Naive thymus-derived CD4-positive, alpha-beta T cell (primary cell): ENCODE measurements at regions not wholly inside any gene's neighbourhood (a gene's known extent, or its start where the extent isn't known, plus 50 kb on each side); places are given as distances from the start of the nearest gene placed in this dataset.

ENCODE experiments used
- ATAC-seq: fragments of 150-1000 bp; cut with Tn5 transposase; 2 replicates; pipeline ENCODE4 v1.10.0; 2021; ENCODE audit warnings: mild to moderate bottlenecking, moderate library complexity
- CTCF ChIA-PET: fragments of 350-600 bp; sonication (Branson Sonifier 250); formaldehyde crosslinking; loops from one replicate; lab custom pipeline; 2021; ENCODE audit warnings: antibody characterized with exemption; lab: Charles Lee
- POLR2A ChIA-PET: fragments of 350-600 bp; sonication (Branson Sonifier 250); formaldehyde crosslinking; loops from one replicate; lab custom pipeline; 2021; ENCODE audit warnings: antibody characterized with exemption, inconsistent platforms; lab: Charles Lee
- DNase-seq, 9 donors: peaks; one replicate each; pipeline versions ENCODE4 v3.0.0 to v3.0.0-alpha.2; 2020 to 2022; ENCODE audit warnings: mixed read lengths in 1 of 9
- H3K27ac ChIP-seq: one replicate; pipeline ENCODE4 v1.7.0; 2013; ENCODE audit warnings: mild to moderate bottlenecking, low read depth, low read length, moderate library complexity
- H3K27me3 ChIP-seq, 2 donors: one replicate each; pipeline ENCODE4 v1.7.0; 2013; ENCODE audit warnings: low read length in 2 of 2, mild to moderate bottlenecking in 2 of 2, moderate library complexity in 2 of 2; ENCODE audit not compliant: control insufficient read depth in 2 of 2, insufficient read depth in 2 of 2
- H3K36me3 ChIP-seq, 3 experiments: 1 replicate in 2 of 3; 2 replicates in 1 of 3; pipeline ENCODE4 v1.7.0; 2013; ENCODE audit warnings: low read length in 3 of 3, mild to moderate bottlenecking in 3 of 3, moderate library complexity in 1 of 3; ENCODE audit not compliant: insufficient read depth in 3 of 3, control insufficient read depth in 2 of 3
- H3K4me1 ChIP-seq, 2 donors: one replicate each; pipeline ENCODE4 v1.7.0; 2013; ENCODE audit warnings: low read length in 2 of 2, mild to moderate bottlenecking in 2 of 2, moderate library complexity in 1 of 2; ENCODE audit not compliant: control insufficient read depth in 2 of 2, insufficient read depth in 2 of 2
- H3K4me3 ChIP-seq: 2 replicates; pipeline ENCODE4 v1.7.0; 2013; ENCODE audit warnings: mild to moderate bottlenecking, low read length
- H3K9me3 ChIP-seq, 3 experiments: 1 replicate in 2 of 3; 2 replicates in 1 of 3; pipeline ENCODE4 v1.7.0; 2013; ENCODE audit warnings: low read length in 3 of 3; ENCODE audit not compliant: control insufficient read depth in 2 of 3
- H3K27ac Mint-ChIP-seq, 9 donors: one replicate each; pipeline ENCODE4 v1.8.0; 2020 to 2022; ENCODE audit warnings: mixed read lengths in 9 of 9, mild to moderate bottlenecking in 8 of 9, moderate library complexity in 5 of 9, inconsistent platforms in 2 of 9
- H3K27me3 Mint-ChIP-seq, 5 donors: one replicate each; pipeline ENCODE4 v1.8.0; 2021 to 2022; ENCODE audit warnings: mixed read lengths in 5 of 5, mild to moderate bottlenecking in 1 of 5
- H3K36me3 Mint-ChIP-seq, 5 donors: one replicate each; pipeline ENCODE4 v1.8.0; 2020 to 2022; ENCODE audit warnings: mixed read lengths in 5 of 5, mild to moderate bottlenecking in 3 of 5, inconsistent platforms in 1 of 5
- H3K4me1 Mint-ChIP-seq, 7 donors: one replicate each; pipeline ENCODE4 v1.8.0; 2020 to 2022; ENCODE audit warnings: mixed read lengths in 7 of 7, mild to moderate bottlenecking in 3 of 7, inconsistent platforms in 1 of 7
- H3K4me3 Mint-ChIP-seq, 10 donors: one replicate each; pipeline ENCODE4 v1.8.0; 2020 to 2022; ENCODE audit warnings: mild to moderate bottlenecking in 10 of 10, mixed read lengths in 10 of 10, moderate library complexity in 6 of 10, inconsistent platforms in 2 of 10
- H3K9me3 Mint-ChIP-seq, 11 donors: one replicate each; pipeline ENCODE4 v1.8.0; 2020 to 2022; ENCODE audit warnings: mixed read lengths in 11 of 11, mild to moderate bottlenecking in 4 of 11, inconsistent platforms in 1 of 11, moderate library complexity in 1 of 11
- intact Hi-C, 2 donors: fragments of 100-400 bp; cut with micrococcal nuclease; formaldehyde crosslinking; loops; one replicate each; pipeline ENCODE4 v1.15.1; 2023

DNA sequence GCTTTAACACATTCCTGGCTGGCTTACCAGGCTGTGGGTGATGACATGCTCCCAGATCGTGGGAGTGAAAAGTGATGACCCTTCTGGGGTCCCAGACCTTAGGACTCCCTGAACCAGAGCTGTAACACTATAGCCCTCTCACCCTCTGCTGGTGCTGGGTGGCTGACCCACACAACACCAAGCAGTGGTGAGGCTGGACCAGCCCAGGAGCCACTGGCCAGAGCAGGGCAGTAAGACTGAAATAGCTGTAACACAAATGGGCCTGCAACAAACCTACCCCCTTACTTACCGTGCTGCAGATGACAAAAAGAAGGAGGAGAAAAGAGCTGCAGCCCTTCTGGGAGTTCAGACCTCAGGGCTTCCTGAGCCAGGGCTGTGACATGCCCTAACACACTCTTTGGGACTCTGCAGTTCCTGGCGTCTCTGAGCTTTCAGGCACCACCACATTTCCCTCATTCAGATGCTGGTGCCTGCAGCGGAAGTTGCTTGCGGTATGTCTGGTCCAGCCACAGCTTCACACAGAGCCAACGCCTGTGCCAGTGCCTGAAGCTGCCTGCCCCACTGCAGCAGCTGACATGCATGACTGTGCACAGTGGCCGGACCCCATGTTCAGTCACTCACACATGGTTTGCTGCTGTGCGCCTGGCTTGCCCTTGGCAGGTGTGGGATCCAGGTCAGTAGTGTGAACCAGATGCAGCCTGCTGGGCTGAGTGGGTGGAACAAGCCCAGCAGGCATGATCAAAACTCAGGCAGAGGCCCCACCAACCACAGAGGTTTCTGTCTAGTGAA lies 1247.4 kb downstream of the EFNA5 start:
- Mint-ChIP-seq H3K27me3 (no peaks in the 10 kb centered on the region), H3K9me3 (peaks cover 0 to 13% (median 0%) of the 10 kb centered on the region in 11 donors), H3K27ac (no peak overlapping the region), H3K4me1 (no peaks in the 10 kb centered on the region), H3K36me3 (no peaks in the 10 kb centered on the region), H3K4me3 (no peak overlapping the region)
- DNase-seq (no peak), ATAC-seq (peak; percentile 29)
- H3K27me3 ChIP-seq = no peaks in the 10 kb centered on the region
- no peaks in the 10 kb centered on the region for H3K36me3 ChIP-seq
- no peaks in the 10 kb centered on the region for H3K9me3 ChIP-seq
- ChIA-PET CTCF (interaction anchor here (0.7 kb wide), 1 partner anchor 18 kb away, joined by 3 read pairs; no protein-coding TSS in a partner anchor), POLR2A (no interaction called here)
- H3K4me1 ChIP-seq = no peaks in the 10 kb centered on the region
- H3K4me3 ChIP-seq = no peak overlapping the region
- intact Hi-C loops = no loop called here
- no peak overlapping the region for H3K27ac ChIP-seq

- peaks cover 0 to 24% (median 3%) of the 10 kb centered on the region in 11 donors for H3K9me3 Mint-ChIP-seq
- Histone ChIP-seq H3K4me3 (no peak overlapping the region), H3K4me1 (no peaks in the 10 kb centered on the region), H3K27me3 (no peaks in the 10 kb centered on the region), H3K9me3 (no peaks in the 10 kb centered on the region), H3K36me3 (no peaks in the 10 kb centered on the region), H3K27ac (no peak overlapping the region)
- H3K27me3 Mint-ChIP-seq = no peaks in the 10 kb centered on the region
- H3K4me3 Mint-ChIP-seq = no peak overlapping the region
- ChIA-PET CTCF (no interaction called here), POLR2A (no interaction called here)
- H3K36me3 Mint-ChIP-seq = no peaks in the 10 kb centered on the region
- intact Hi-C loops = no loop called here
- no peaks in the 10 kb centered on the region for H3K4me1 Mint-ChIP-seq
- ATAC-seq (no peak), DNase-seq (no peak)
- no peak overlapping the region for H3K27ac Mint-ChIP-seq
These were observed 1250.6 kb downstream of the EFNA5 start for GRCh38 chr5:106420102-106420501.

GRCh38 chr5:106418196-106418595 lies 1252.5 kb downstream of the EFNA5 start:
- ChIA-PET POLR2A (no interaction called here), CTCF (no interaction called here)
- no peak for DNase-seq
- no peaks in the 10 kb centered on the region for H3K36me3 ChIP-seq
- H3K27ac ChIP-seq = no peak overlapping the region
- no peaks in the 10 kb centered on the region for H3K4me1 ChIP-seq
- Mint-ChIP-seq H3K27me3 (no peaks in the 10 kb centered on the region), H3K27ac (no peak overlapping the region), H3K4me1 (no peaks in the 10 kb centered on the region), H3K4me3 (no peak overlapping the region), H3K36me3 (no peaks in the 10 kb centered on the region), H3K9me3 (peaks cover 0 to 27% (median 3%) of the 10 kb centered on the region in 11 donors)
- intact Hi-C loops = no loop called here
- ATAC-seq = no peak
- no peaks in the 10 kb centered on the region for H3K9me3 ChIP-seq
- no peak overlapping the region for H3K4me3 ChIP-seq
- H3K27me3 ChIP-seq = no peaks in the 10 kb centered on the region

GRCh38 chr5:106417566-106417965 lies 1253.2 kb downstream of the EFNA5 start:
- Histone ChIP-seq H3K4me1 (no peaks in the 10 kb centered on the region), H3K27ac (no peak overlapping the region), H3K27me3 (no peaks in the 10 kb centered on the region), H3K4me3 (no peak overlapping the region), H3K36me3 (no peaks in the 10 kb centered on the region), H3K9me3 (no peaks in the 10 kb centered on the region)
- H3K27ac Mint-ChIP-seq = no peak overlapping the region
- CTCF ChIA-PET = no interaction called here
- no peaks in the 10 kb centered on the region for H3K27me3 Mint-ChIP-seq
- no peaks in the 10 kb centered on the region for H3K4me1 Mint-ChIP-seq
- DNase-seq (no peak), ATAC-seq (no peak)
- no peak overlapping the region for H3K4me3 Mint-ChIP-seq
- POLR2A ChIA-PET = no interaction called here
- H3K9me3 Mint-ChIP-seq = peaks cover 0 to 26% (median 3%) of the 10 kb centered on the region in 11 donors
- no peaks in the 10 kb centered on the region for H3K36me3 Mint-ChIP-seq
- intact Hi-C loops = no loop called here

GRCh38 chr5:106417163-106417562 lies 1253.6 kb downstream of the EFNA5 start:
- intact Hi-C loops = no loop called here
- no peak for DNase-seq
- no peaks in the 10 kb centered on the region for H3K27me3 Mint-ChIP-seq
- H3K4me1 Mint-ChIP-seq = no peaks in the 10 kb centered on the region
- Histone ChIP-seq H3K27ac (no peak overlapping the region), H3K27me3 (no peaks in the 10 kb centered on the region), H3K9me3 (no peaks in the 10 kb centered on the region), H3K36me3 (no peaks in the 10 kb centered on the region), H3K4me3 (no peak overlapping the region), H3K4me1 (no peaks in the 10 kb centered on the region)
- ChIA-PET POLR2A (no interaction called here), CTCF (no interaction called here)
- no peak overlapping the region for H3K4me3 Mint-ChIP-seq
- ATAC-seq = no peak
- H3K36me3 Mint-ChIP-seq = no peaks in the 10 kb centered on the region
- peaks cover 0 to 22% (median 3%) of the 10 kb centered on the region in 11 donors for H3K9me3 Mint-ChIP-seq
- no peak overlapping the region for H3K27ac Mint-ChIP-seq

DNA sequence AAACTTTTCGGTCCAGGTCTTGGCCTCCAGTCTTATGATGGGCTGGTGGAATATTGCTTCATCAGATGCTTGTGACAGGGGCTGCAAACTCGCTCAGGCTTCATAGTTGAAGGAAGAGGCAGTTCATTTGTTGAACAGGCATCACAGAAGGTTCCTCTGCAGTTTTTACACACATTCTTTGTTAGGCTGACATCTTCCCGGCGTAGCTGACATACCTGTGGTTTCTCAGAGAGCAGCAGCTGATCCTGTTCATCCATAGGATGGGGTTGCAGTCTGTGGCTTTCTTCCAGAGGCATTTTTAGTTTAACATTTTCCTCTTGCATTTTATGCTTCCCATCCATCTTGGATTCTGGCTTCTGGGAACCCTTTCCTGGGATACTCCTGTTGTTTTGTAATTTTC lies 1255.2 kb downstream of the EFNA5 start:
- no peaks in the 10 kb centered on the region for H3K4me1 Mint-ChIP-seq
- no peaks in the 10 kb centered on the region for H3K27me3 Mint-ChIP-seq
- peaks cover 0 to 14% (median 3%) of the 10 kb centered on the region in 11 donors for H3K9me3 Mint-ChIP-seq
- Histone ChIP-seq H3K27ac (no peak overlapping the region), H3K9me3 (no peaks in the 10 kb centered on the region), H3K36me3 (no peaks in the 10 kb centered on the region), H3K4me1 (no peaks in the 10 kb centered on the region), H3K4me3 (no peak overlapping the region), H3K27me3 (no peaks in the 10 kb centered on the region)
- intact Hi-C loops = no loop called here
- H3K36me3 Mint-ChIP-seq = no peaks in the 10 kb centered on the region
- no peak for ATAC-seq
- ChIA-PET CTCF (no interaction called here), POLR2A (no interaction called here)
- H3K4me3 Mint-ChIP-seq = no peak overlapping the region
- H3K27ac Mint-ChIP-seq = no peak overlapping the region
- DNase-seq = no peak

DNA sequence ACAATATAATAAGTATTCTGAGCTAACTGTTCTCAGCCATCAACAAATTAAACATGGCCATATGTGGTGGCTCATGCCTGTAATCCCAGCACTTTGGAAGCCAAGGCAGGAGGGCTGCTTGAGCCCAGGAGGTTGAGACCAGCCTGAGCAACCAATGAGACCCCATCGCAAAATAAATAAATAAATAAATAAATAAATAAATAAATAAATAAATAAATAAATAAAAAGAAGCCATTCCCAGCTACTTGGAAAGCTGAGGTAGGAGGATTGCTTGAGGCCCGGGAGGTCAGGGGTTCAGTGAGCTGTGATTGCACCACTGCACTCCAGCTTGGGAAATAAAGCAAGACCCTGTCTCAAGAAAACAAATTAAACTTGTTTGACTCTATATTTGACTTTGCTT lies 1256.4 kb downstream of the EFNA5 start:
- H3K9me3 Mint-ChIP-seq = peaks cover 0 to 19% (median 4%) of the 10 kb centered on the region in 11 donors
- DNase-seq (no peak), ATAC-seq (no peak)
- no peak overlapping the region for H3K27ac ChIP-seq
- intact Hi-C loops = no loop called here
- ChIA-PET CTCF (no interaction called here), POLR2A (interaction anchor here (0.6 kb wide), 1 partner anchor 814 kb away, joined by 3 read pairs; no protein-coding TSS in a partner anchor)
- no peaks in the 10 kb centered on the region for H3K4me1 ChIP-seq
- no peaks in the 10 kb centered on the region for H3K4me1 Mint-ChIP-seq
- H3K9me3 ChIP-seq = no peaks in the 10 kb centered on the region
- H3K27ac Mint-ChIP-seq = no peak overlapping the region
- H3K36me3 Mint-ChIP-seq = no peaks in the 10 kb centered on the region
- no peaks in the 10 kb centered on the region for H3K27me3 Mint-ChIP-seq
- H3K4me3 ChIP-seq = no peak overlapping the region
- H3K27me3 ChIP-seq = no peaks in the 10 kb centered on the region
- H3K36me3 ChIP-seq = no peaks in the 10 kb centered on the region
- no peak overlapping the region for H3K4me3 Mint-ChIP-seq
